NCI-H1105 treated with DMSO at 0.1 percent for 48 hours (cell line): ENCODE measurements at regions not wholly inside any gene's neighbourhood (a gene's known extent, or its start where the extent isn't known, plus 50 kb on each side); places are given as distances from the start of the nearest gene placed in this dataset.

Experiments used
- DNase-seq: peaks from one replicate; lab custom pipeline; 2025; lab: John Stamatoyannopoulos, UW

GRCh38 chr10:83753490-83753889 is 385.8 kb upstream of the GHITM start:
- DNase-seq: no peak

GRCh38 chr10:83754857-83755256 is 384.5 kb upstream of the GHITM start:
- no peak for DNase-seq

DNA sequence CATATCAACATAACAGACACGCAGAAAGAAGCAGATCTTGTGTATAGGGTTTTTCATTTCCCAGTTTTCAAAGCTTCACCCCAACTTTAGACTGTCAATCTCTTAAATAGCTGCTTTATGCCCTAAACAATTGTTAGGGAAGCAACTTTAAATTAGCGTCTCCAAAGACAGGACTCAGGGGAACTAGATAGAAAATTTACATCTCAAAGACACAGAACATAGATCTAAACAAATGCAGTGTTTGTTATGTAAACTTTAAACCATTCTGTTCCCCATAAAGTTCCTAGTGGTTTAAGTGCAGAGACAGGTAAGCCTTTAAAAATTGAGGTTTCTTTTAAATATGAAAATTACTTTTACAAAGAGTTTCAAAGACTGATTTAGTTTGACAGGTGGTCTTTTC is 379.2 kb upstream of the GHITM start:
- DNase-seq: no peak

DNA sequence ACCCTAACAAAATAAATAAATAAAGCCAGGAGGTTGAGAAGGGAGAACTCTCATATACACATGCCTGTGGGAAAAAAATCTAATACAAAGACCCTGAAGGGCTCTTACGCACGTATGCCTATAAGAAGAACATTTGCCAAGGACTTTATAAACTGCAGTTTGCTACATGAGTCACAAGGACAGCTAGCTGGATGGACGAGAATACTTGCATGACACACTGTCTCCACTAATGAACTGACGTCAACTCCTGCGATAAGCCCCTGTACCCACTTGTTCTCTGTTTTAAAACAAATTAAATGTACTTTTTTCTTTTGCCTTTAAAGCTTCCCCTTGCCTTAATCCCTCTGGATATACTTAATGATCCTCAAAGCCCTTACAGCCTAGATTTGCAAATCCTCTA is 374.6 kb upstream of the GHITM start:
- no peak for DNase-seq

GRCh38 chr10:83765731-83766130 is 373.6 kb upstream of the GHITM start:
- no peak for DNase-seq

- DNase-seq: no peak
These were observed 370.0 kb upstream of the GHITM start for GRCh38 chr10:83769281-83769820.

DNA sequence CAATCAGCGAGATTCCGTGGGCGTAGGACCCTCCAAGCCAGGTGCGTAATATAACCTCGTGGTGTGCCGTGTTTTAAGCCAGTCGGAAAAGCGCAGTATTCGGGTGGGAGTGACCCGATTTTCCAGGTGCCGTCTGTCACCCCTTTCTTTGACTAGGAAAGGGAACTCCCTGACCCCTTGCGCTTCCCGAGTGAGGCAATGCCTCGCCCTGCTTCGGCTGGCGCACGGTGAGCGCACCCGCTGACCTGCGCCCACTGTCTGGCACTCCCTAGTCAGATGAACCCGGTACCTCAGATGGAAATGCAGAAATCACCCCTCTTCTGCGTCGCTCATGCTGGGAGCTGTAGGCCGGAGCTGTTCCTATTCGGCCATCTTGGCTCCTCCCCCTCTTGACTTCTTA is 352.6 kb upstream of the GHITM start:
- DNase-seq: peak; percentile 5

- DNase-seq: no peak
These were observed 337.3 kb upstream of the GHITM start for GRCh38 chr10:83801983-83802382.

DNA sequence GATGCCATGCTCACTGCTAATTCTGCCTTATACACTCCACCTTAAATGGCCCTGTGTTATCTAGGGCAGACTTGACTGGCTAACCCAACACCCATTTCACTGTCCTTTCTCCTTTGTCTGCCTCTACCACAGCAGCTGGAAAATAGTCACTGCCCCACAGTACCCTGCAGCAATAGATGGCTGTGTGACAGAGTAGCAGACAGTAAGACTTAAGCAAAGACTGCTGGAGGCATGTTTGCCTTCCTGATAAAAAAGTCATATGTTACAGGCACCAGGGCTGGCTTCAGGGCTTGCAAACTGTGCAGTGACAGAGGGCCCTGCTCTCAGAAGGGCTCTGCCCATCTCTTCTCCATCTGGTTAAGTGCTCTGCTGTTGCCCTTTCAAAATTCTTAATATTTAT is 332.6 kb upstream of the GHITM start:
- no peak for DNase-seq

GRCh38 chr10:83809001-83809400 is 330.3 kb upstream of the GHITM start:
- no peak for DNase-seq

GRCh38 chr10:83816942-83817341 is 322.4 kb upstream of the GHITM start:
- DNase-seq: no peak

- DNase-seq: no peak
These were observed 321.5 kb upstream of the GHITM start for GRCh38 chr10:83817797-83818196.

- DNase-seq: no peak
These were observed 319.7 kb upstream of the GHITM start for GRCh38 chr10:83819609-83820008.

GRCh38 chr10:83820033-83820432 is 319.3 kb upstream of the GHITM start:
- DNase-seq: no peak

DNA sequence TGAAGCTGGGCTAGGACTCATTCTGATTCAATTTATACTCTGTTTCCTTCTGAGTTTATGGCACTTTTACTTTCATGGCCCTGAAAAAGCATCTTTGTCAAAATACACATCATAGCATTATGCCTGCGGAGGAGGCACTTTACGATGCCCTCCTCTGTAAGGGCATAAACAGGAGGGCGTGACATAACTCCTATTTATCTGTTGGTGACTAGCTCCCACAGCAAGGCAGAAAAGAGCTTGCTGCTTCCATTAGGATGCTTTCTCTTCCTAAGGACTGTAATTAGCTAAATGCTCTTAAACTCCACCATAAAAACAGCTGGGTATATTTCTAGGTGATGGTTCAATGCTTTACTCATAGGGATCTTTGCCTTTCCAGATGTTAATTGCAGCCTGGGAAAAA is 315.2 kb upstream of the GHITM start:
- no peak for DNase-seq

DNA sequence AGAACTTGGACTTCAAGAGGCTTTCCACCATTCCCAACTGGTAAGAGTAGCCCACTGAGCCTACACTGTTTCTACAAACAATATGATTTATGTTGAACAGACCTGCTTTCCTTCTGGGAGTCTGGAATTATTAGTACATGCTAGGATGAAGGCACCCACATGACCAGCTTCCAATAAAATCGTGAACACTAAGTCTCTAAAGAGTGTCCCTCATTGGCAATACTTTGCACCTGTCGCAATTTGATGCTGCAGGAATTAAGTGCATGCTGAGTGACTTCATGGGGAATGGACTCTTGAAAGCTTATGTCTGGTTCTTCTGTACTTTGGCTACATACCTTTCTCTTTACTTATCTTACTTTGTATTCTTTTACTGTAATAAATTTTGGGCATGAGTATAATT is 305.2 kb upstream of the GHITM start:
- DNase-seq: no peak

DNA sequence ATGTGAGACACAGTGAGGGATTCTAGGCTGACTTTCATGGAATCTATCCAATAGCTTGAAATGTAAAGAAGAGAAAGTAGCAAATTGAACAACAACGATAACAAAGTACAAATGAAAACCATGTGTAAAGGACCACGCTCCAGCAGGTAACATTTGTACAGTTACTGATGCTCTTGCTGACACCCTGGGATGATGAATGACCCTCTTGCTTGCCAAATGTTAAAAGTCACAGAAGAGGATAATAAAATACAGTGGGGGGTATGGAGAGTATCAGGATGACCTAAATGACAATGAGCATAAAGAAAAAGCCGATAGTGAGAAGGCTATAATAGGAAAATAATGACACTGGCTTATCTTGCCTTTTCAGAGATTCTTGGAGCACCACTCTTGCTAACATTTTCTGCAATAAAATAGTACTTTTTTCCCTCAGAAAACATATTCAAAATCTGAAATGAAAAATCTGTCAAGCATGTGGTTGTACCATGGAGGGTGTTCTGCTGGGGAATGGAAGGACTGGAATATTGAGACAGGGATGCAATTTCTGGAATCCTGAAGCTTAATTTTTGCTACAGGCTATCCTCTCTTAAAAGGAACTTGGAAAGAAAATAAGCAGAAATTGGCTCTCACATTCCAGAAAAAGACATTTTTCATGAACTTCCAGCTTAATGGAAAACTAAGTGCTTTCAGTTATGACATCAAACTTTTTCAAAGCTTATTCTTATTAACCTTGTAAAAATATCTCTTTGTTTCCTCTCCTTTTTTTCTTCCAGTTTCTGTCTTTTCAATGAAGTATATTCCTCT is 303.2 kb upstream of the GHITM start:
- DNase-seq: no peak

DNA sequence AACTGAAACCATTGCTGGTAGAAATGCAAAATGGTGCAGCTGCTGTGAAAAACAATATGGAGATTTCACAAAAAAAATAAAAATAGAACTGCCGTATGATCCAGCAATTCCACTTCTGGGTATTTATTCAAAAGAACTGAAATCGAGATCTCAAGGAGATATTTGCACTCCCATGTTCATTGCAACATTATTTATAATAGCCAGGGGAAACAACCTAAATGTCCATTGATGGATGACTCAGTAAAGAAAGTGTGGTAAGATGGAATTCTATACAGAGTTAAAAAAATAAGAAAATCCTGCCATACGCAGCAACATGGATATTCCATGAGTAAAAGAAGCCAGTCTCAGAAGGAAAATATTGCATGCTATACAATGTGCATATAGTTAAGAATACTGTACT is 290.6 kb upstream of the GHITM start:
- DNase-seq: no peak

GRCh38 chr10:83849150-83849549 is 290.2 kb upstream of the GHITM start:
- DNase-seq: no peak

GRCh38 chr10:83852146-83852545 is 287.2 kb upstream of the GHITM start:
- DNase-seq: no peak

- peak; percentile 12 for DNase-seq
These were observed 276.6 kb upstream of the GHITM start for GRCh38 chr10:83862723-83863122.

DNA sequence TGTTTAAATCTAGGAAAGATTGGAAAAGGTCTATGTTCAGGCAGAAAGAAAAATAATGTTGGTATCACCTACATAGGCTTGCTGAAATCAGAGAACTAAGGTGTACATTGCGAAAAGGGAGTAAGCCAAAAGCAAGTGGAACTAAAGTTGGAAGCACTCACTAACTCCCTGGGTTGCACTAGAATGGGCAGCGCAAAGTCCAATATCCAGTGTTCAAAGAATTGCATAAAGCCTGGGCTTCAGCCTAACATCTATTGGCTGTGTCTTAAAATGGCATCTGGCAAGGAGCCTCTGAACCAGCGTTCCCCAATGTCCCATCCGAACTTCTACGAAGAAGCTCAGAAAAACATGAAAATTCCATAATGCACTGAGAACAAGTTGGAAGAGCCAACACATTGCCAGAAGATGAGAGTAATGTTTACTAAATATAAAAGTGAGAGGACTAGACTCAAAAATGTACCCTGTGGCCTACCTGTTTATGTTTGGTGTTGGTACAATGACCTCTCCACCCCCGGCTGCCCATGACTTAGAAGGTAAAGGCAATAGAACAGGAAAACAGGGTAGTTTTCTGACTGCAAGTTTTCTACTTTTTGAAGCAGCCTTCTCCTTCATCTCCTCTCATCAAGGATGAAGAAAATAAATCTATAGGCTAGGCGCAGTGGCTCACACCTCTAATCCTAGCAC is 275.9 kb upstream of the GHITM start:
- DNase-seq: no peak

GRCh38 chr10:83869898-83870297 is 269.4 kb upstream of the GHITM start:
- DNase-seq: no peak
